HPDE6-E6E7 (cell line): ENCODE measurements at regions not wholly inside any gene's neighbourhood (a gene's known extent, or its start where the extent isn't known, plus 50 kb on each side); places are given as distances from the start of the nearest gene placed in this dataset.
"Not testable (repeated sequence)": the region's sequence is repeated elsewhere in the genome, so short reads cannot be mapped to it uniquely, and the experiment has no call there.

ENCODE experiments used
- DNase-seq: peaks from one replicate; pipeline ENCODE4 v3.0.0; 2011; ENCODE audit warnings: missing footprints; ENCODE audit errors: extremely low spot score

DNA sequence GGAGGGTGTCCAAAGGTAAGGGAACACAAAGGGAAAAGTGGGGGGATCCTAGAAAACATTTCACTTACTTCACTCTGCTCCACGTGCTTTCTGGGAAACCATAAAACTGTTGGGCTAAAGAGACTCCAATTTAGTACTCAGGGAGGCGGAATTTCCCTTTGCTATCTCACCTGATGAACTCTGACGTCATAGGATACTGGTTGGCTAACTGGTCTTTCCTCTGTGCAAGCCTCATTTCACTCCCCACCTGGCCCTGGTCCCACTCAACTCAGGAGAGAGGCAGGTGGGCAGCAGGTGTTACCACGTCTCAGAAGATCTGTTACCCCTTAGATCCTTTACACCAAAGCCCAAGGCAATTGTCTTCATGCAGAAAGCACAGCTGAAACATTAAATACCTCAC lies 51.8 kb upstream of the PMAIP1 start:
- no peak for DNase-seq

DNA sequence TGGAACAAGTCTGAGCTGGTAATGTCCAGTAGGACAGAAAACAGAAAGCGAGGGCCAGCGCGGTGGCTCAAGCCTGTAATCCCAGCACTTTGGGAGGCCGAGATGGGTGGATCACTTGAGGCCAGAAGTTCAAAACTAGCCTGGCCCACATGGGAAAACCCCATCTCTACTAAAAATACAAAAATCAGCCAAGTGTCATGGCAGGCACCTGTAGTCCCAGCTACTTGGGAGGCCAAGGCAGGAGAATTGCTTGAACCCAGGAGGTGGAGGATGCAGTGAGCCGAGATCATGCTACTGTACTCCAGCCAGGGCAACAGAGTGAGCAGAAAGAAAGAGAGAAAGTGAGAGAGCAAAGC lies 52.3 kb upstream of the PMAIP1 start:
- not testable (repeated sequence) for DNase-seq

DNA sequence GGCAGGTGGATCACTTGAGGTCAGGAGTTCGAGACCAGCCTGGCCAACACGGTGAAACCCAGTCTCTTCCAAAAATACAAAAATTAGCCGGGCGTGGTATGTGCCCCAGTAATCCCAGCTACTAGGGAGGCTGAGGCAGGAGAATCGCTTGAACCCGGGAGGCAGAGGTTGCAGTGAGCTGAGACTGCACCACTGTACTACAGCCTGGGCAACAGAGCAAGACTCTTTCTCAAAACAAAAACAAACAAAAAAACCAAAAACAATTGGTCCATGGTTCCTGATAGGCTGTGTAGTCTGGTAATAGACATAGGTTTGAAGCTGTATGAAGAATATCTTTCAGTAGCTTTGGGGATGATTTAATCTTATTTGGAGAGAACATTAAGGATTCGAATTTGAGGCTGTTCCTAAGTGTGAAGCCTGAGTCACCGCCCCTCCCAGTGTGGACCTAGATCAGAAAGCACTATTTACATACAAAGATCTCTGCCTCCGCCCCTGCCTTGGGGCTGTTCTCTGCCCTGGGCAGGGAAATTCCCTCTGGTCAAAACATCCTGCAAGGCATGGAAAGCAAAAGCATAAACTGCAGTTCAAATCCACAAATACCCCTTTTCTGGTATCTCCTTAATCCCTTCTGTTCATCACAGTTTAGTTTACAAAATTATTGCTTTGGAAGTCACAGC lies 52.8 kb upstream of the PMAIP1 start:
- peak; percentile 49 for DNase-seq

DNA sequence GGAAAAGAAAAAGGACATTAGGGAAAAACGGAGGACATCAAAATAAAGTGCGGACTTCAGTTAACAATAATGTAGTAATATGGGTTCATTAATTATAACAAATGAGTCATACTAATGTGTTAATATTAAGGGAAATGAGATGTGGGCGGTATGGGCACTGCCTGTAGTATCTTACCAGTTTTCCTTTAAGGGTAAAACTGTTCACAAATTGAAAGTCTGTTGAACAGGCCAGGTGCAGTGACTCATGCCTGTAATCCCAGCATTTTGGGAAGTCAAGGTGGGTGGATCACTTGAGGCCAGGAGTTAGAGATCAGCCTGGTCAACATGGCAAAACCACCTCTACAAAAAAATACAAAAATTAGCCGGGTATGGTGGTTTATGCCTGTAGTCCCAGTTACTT lies 56.8 kb upstream of the PMAIP1 start:
- DNase-seq: no peak

DNA sequence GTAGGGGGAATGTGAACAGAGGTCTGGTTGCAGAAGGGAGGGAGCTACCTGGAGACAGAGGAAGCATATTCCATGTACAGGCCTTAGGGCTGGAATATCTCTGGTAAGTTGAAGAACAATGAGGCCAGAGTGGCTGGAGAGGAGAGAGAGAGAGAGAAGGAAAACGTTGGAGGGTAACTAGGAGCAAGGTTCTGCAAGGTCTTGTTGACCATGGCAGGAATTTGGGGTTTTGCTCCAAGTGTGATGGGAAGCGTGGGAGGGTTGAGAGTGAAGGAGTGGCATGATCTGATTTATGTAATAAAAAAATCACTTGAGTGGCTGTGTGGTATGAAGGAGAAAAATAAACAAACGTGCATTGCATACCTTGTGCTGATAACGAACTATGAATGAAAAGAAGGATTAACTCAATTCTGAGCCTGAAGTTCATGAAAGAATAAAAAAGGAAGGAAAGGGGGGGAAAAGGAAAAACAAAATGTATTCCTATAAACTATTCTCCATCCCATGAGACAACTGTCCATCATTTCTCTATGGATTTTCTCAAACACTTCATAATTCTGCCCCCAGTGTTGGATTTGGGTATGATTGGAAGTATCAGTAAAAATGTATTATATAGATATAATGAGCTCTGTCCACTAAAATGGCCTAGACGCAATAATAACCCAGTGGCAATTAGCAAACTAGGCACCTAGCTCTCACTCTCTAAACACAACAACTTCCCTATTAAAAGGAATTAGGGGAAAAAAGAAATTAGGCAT lies 59.7 kb upstream of the PMAIP1 start:
- no peak for DNase-seq

DNA sequence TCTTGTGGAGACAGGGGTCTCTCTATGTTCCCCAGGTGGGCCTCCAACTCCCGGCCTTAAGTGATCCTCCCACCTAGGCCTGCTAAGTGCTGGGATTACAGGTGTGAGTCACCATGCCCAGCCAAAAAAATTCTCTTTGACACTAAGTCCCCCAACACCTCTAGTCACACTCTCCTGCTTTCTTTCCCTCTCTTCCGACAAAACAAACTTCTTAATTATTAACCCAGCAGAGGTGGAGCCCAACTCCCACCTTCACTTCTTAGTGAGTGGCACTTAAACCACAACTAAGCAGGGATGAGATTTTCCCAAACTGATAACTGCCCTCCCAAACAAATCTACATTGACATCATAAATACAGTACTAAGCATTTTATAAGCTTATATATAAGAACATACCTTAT lies 60.5 kb upstream of the PMAIP1 start:
- no peak for DNase-seq

DNA sequence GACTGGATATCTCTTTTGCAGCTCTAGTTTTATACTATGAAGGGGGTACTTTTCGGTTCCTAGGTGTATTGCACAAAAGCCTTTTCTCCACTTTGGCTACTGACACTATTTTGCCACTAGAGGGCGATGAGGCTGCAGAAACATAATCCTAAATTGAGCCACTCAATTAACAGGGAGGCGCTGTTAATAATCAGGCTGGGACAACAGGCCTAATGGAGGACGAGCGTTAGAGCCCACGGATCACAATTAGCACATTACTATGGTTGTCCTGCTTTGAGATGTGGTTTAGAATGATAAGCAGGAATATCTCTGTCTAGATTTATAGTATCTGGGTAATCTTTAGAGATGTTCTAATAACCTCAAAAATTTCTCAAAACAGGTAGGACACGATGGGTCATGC lies 62.2 kb upstream of the PMAIP1 start:
- peak; percentile 57 for DNase-seq

DNA sequence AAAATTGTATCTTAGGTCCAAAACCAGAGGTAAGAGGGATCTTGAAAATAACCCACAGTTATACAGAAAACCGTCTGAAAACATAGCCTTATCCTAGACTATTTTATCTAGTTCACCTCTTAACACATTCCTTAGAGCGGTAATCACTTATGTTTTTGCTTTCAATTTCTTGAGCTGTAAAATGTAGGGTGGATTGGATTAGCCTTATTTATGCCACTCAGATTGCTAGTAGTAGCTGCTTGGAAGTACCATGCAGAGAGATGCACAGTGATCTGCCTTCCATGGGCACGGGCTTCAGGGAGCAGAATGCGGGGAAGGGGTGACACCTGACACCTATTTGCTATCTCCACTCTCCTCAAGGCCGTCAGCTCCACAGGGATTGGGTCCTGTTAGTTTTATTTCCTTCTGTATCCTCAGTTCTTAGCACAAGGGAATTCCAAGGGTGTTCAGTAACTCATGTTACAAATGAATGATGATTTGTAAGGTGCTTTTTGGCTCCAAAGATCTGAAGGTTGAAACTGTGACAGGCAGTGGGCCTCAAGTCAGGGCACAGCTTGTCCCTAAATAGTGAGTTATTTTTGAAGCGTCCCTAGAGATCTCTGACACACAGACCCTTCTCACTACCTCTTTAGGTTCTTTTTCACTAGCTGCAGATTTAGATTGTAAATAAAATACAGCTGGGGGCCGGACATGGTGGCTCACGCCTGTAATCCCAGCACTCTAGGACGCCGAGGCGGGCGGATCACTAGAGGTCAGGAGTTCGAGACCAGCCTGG lies 64.0 kb upstream of the PMAIP1 start:
- no peak for DNase-seq

DNA sequence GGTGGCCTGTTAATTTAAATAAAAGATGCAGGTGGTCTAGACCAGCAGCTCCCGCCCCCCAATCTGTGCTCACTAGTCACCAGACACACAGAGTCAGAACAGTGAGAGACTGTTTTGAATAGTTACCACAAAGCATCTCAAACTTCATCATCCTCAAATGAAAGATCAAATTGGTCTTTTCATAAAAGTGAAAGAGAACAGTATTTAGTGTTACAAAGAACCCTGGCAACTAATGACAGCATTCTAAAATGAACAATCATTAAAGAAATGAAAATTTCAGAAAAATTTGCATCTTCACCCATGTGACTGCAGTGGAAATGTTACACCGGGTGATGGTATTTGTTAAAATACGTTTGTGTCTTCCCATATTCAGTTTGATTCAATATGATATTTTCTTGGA lies 65.5 kb upstream of the PMAIP1 start:
- no peak for DNase-seq

DNA sequence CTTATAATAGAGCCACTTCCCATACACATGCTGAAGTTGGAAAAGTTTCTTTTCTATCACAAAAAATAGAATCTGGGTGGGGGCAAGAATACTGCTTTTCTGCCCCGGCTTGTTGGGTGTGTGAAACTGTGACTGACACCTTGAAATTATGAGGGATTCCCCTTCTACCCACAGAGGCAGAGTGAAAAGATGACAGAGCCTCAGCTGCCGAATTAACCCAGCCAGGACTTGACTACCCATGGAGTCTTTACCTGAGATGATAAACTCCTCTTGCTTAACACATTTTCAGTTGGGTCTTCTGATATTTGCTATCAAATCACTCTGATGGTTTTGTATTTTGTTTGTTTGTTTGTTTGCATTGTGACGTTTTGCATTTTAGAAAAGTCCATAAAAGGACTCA lies 66.0 kb upstream of the PMAIP1 start:
- DNase-seq: no peak

DNA sequence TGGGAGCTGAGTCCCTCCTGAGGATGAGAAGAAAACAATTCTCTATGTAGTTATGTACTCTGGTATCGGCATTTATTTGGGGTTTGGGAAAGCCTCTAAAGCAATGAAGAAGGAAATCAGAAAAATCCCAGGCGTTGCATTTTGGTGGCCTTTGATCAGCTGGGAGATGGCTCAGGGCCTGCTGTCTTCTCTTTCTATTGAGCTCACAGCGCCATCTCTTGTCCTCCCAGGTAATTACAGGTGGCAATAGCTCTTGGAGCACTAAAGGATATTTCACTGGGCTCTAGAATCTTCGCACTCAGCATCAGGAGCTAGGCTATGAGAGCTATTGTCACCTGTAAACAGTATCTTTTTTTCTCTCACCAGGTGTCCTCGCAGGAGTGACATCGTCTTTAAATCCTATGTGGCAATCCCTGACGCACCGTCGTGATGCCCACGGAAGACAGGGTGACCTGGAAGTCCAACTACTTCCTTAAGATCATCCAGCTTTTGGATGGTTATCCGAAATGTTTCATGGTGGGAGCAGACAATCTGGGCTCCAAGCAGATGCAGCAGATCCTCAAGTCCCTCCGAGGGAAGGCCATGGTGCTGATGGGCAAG lies 76.1 kb upstream of the PMAIP1 start:
- DNase-seq: peak; percentile 69

DNA sequence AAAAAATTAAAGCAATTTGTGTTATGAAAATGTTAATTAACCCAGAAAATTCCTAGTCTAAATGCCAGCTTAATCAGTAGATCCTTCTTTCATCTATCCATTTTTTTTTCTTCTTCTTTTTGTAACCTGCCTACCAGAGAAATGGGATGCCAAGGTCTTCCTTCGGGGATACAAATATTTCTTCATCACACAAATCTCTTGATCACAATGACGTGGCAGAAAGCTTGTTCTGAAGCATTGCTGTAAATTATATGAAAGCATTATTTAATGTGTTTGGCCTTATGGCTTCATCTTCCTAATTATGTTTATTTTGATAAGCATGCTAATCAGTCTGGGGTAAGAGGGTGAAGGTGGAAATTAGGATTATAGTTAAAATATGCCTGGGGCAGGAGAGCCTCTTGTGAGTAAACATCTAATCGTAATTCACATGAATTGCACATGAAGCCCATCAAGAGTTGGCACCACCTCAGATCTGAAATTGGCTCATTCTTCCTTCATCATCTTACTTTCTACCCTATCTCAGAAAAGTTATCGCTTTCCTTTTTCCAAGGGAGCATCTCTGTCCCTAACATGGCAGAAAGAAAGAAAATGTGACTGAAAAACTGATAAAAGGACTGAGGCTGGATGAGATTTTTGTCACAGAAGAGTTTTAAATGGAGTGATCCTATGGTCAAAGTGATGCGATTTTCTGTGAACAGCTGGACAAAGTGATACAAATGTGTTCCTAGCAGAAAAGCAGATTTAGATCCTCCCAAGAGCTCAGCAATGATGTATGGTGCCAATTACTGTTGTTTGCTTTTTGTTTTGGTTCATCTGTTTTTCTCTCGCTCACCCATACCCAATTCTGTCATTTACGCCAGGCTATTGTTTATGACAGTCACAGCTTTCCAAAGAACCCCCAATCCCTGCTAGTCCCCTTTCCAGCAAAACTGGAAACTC lies 76.9 kb upstream of the PMAIP1 start:
- DNase-seq: no peak

DNA sequence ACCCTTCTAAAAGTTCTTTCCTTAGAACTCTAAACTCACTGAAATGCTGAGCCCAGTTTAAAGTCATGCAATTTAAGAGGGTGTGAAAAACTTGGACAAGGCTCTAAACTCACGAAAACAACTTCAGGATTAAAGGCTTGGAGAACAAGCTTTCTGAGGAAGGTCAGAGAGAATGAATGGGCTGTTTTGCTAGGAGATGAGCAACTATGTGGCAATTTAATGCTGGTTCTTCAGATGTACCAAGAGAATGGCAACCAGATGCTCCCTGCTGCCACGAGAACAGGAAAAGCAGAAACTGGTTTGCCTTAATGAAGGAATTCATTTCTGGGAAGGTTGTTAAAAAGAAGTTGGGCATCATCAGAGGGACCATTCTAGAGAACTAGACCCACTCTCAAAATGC lies 77.8 kb upstream of the PMAIP1 start:
- DNase-seq: no peak

DNA sequence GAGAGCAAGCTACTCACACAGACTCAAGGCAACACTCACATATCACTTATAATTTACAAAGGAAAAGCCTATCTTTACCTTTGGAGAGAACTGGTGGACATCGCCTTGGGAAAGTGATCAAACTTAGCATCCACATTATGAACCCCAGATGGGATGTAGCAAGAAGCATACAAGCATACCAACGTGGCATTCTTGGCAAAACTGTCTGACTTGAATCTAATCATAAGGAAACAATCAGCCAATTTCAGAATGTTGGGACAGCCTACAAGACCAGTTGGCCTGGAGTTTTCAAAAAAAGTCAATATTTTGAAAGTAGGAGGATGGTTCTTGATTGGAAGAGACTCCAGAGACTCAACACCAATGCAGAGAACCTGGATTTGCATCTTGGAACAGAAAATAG lies 79.1 kb upstream of the PMAIP1 start:
- DNase-seq: no peak

DNA sequence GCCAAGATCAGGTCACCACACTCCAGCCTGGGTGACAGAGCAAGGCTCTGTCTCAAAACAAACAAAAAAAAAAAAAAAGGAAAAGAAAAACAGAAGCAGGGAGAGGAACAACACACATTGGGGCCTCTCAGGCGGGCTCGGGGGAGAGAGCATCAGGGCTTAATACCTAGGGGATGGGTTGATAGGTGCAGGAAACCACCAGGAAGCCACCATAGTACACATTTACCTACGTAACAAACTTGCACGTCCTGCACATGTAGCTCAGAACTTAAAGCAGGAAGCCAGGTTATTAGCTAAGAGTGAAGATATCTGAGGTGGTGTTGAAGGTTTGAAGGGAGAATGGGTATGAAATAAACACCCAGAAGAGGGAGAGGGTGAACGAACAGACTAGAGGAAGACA lies 81.0 kb upstream of the PMAIP1 start:
- DNase-seq: no peak

DNA sequence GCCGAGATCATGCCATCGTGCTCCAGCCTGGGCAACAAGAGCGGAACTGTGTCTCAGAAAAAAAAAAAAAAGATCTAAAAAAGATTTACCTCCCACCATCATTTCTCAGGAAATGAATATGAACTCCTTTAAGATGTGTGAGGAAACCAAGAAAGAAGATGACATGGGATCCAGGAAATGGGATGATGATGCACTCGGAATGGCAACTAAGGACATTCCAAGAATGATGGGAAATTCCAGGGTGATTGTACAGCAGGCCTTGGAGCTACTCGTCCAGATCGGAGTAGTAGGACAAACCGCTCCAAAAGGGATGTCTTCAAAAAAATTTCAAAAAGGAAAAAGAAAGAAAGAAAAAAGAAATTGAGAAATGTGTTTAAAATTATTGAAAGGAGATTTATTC lies 84.9 kb upstream of the PMAIP1 start:
- DNase-seq: no peak

DNA sequence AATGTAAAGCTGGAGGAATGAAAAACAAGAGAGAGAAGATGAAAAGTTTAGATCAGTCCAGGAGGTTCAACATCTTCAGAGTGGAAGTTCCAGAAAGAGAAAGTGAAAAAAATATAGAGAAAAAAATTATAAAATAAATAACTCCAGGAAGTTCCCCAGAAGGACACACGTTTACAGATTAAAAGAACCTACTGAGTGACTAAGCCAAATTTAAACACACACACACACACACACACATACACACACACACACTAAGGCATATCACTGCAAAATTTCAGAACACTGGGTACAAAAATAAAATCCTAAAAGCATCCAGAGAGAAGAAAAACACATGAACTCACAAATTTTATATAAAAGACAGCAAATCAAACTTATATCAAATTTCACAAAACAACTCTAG lies 85.9 kb upstream of the PMAIP1 start:
- no peak for DNase-seq

DNA sequence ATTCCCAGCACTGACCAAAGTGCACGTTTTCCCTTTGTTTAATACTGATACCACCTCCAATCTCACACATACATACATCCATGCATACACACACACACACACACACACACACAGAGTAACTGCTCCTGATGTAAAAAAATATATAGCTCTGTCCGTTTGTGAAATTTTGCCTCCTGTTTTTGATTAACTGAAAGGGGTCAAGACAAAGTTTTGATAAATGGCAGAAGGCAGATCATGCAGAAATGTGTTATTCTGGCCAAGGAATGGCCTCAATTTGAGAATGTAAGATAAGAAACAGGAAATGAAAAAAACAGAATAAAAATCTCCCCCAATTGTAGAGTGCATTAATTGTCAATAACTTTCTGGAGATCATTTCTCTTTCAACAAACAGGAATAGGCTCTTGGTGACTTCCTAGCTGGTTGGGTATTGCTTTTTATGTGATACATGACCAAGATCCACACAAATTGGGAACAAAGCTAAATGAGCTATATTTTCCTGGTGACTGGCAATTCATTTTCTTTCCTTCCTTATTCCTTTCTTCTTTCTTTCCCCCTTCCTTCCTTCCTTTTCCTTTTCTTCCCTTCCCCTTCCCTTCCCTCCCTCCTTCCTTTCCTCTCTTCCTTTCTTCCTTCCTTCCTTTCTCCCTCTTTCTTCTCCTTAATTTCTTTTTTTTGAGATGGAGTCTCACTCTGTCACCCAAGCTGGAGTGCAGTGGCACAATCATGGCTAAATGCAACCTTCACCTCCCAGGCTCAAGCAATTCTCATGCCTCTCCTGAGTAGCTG lies 88.9 kb upstream of the PMAIP1 start:
- no peak for DNase-seq

DNA sequence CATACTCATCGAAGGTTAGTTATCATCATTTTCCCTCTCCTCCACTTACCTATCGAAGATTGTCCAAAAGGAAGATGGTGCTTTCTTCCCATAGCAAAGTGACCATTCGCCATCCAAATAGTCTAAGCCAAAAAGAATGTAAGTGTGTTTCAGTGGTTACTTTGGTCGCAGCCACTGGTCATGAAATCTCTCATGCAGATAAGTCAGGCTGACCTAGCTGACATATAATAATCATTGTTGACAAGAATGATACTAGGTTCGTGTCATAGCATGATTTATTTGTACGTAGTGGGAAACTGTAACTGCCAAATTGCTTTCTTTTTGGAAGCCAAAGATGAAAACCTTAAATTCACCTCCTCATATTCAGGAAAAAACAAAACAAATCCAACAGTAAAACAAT lies 89.6 kb upstream of the PMAIP1 start:
- DNase-seq: no peak

DNA sequence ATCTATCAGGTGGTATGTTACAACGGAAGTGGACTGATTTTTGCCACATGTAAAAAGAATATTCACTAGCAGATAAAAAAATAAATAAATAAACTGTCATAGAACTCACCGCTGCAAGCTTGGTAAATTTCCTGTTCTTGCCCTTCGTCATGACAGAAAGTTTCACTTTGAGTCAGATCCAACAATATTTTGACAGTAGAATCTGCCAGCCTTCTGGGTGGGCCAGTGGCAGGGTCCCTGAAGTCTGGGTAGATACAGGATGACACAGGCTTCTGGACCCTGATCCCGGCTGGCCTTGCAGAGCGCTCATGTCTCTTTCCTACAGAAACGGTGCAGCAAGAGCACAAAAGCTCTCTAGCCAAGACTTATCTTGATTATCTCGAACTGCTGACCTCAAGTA lies 97.8 kb upstream of the PMAIP1 start:
- no peak for DNase-seq

DNA sequence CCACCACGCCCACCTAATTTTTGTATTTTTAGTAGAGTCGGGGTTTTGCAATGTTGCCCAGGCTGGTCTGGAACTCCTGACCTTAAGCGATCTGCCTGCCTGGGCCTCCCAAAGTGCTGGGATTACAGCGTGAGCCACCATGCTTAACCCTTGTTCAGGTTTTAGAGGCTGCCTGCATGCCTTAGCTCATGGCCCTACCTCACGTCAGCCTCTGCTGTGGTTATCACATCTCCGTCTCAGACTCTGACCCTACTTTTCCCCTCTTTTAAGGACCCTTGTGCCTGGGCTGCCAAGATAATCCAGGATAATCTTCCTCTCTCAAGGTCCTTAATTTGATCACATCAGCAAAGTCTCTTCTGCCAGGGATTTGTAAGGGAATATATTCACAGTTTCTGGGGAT lies 98.2 kb upstream of the PMAIP1 start:
- DNase-seq: no peak
